Stomach (tissue), 4 donors: ENCODE measurements at regions not wholly inside any gene's neighbourhood (a gene's known extent, or its start where the extent isn't known, plus 50 kb on each side); places are given as distances from the start of the nearest gene placed in this dataset.

Experiments used
- EP300 ChIP-seq: sonication (generic); formaldehyde crosslinking; IDR thresholded peaks from one replicate; pipeline ENCODE4 v1.6.1; 2017; ENCODE audit warnings: antibody characterized with exemption
- POLR2A ChIP-seq, 4 donors: fragments of 450-650 bp; IDR thresholded peaks; one replicate each; pipeline ENCODE4 v1.6.1; 2016; ENCODE audit warnings: antibody characterized with exemption in 4 of 4, control low read depth in 2 of 4, mild to moderate bottlenecking in 1 of 4, moderate library complexity in 1 of 4
- POLR2AphosphoS5 ChIP-seq, 3 donors: sonication (generic); formaldehyde crosslinking; IDR thresholded peaks; one replicate each; pipeline ENCODE4 v1.6.1; 2016; ENCODE audit warnings: antibody characterized with exemption in 3 of 3
- TF ChIP-seq, protein P1 (sequence below), 7 experiments: fragments of 450-650 bp in 4 of 7; fragments of 200-600 bp in 3 of 7; sonication (generic) in 3 of 7; IDR thresholded peaks; one replicate each; pipeline ENCODE4 v1.5.1; 2016 to 2019; ENCODE audit warnings: antibody characterized with exemption in 7 of 7, control low read depth in 2 of 7, mild to moderate bottlenecking in 1 of 7

DNA sequence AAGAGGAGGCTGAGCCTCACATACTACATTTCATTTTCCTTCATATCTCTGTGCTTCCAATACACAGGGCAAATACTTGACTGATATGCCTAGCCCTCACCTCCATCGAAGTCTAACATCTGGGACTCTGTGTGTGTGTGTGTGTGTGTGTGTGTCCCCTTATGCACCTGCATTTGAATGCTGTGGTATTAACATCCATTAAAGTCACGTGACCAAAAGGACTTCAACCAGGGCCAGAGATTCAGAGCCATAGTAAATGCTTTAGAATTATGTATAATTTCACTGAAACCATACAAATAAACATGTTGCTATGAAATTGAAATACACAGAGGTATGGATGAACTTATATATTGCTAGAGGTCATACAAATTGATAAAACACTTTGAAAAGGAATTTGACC is 165.8 kb upstream of the SEMA6D start:
- TF ChIP-seq POLR2A (IDR thresholded peaks at IDR 0.05) (no peak), EP300 (no peak), POLR2AphosphoS5 (IDR thresholded peaks at IDR 0.05) (no peak)
- TF ChIP-seq, protein P1, sequence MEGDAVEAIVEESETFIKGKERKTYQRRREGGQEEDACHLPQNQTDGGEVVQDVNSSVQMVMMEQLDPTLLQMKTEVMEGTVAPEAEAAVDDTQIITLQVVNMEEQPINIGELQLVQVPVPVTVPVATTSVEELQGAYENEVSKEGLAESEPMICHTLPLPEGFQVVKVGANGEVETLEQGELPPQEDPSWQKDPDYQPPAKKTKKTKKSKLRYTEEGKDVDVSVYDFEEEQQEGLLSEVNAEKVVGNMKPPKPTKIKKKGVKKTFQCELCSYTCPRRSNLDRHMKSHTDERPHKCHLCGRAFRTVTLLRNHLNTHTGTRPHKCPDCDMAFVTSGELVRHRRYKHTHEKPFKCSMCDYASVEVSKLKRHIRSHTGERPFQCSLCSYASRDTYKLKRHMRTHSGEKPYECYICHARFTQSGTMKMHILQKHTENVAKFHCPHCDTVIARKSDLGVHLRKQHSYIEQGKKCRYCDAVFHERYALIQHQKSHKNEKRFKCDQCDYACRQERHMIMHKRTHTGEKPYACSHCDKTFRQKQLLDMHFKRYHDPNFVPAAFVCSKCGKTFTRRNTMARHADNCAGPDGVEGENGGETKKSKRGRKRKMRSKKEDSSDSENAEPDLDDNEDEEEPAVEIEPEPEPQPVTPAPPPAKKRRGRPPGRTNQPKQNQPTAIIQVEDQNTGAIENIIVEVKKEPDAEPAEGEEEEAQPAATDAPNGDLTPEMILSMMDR (IDR thresholded peaks at IDR 0.05): no peak
